GM12891 (cell line): ENCODE measurements at regions not wholly inside any gene's neighbourhood (a gene's known extent, or its start where the extent isn't known, plus 50 kb on each side); places are given as distances from the start of the nearest gene placed in this dataset.

ENCODE experiments used
- PAX5 ChIP-seq: IDR thresholded peaks from 2 replicates; pipeline ENCODE4 v1.6.1; 2011; ENCODE audit warnings: low read length, moderate library complexity, mild to moderate bottlenecking; ENCODE audit not compliant: insufficient read depth, severe bottlenecking
- POLR2A ChIP-seq: IDR thresholded peaks from 2 replicates; pipeline ENCODE4 v1.6.1; 2011; ENCODE audit warnings: low read depth, low read length, control low read depth
- POLR2AphosphoS5 ChIP-seq: IDR thresholded peaks from 2 replicates; pipeline ENCODE4 v1.6.1; 2011; ENCODE audit warnings: low read depth, low read length, control low read depth
- POU2F2 ChIP-seq: IDR thresholded peaks from 2 replicates; pipeline ENCODE4 v1.6.1; 2011; ENCODE audit warnings: low read depth, mild to moderate bottlenecking, control low read depth, low read length, moderate library complexity
- SPI1 ChIP-seq: IDR thresholded peaks from 2 replicates; pipeline ENCODE4 v1.6.1; 2011; ENCODE audit warnings: low read depth, low read length, control low read depth
- TAF1 ChIP-seq: IDR thresholded peaks from 2 replicates; pipeline ENCODE4 v1.6.1; 2011; ENCODE audit warnings: low read depth, low read length, control low read depth

- no peak for TF ChIP-seq POLR2AphosphoS5
- no peak for TF ChIP-seq TAF1
- TF ChIP-seq POLR2A: no peak
- no peak for TF ChIP-seq PAX5
- no peak for TF ChIP-seq POU2F2
- no peak for TF ChIP-seq SPI1
Observed at GRCh38 chr15:37792351-37792750, 142.1 kb upstream of the TMCO5A start.
